Ishikawa (cell line): ENCODE measurements at regions not wholly inside any gene's neighbourhood (a gene's known extent, or its start where the extent isn't known, plus 50 kb on each side); places are given as distances from the start of the nearest gene placed in this dataset.

Experiments
- MAX ChIP-seq: IDR thresholded peaks from 2 replicates; pipeline ENCODE4 v1.6.1; 2012
- RAD21 ChIP-seq: IDR thresholded peaks from 2 replicates; pipeline ENCODE4 v1.6.1; 2012; ENCODE audit warnings: low read depth
- TAF1 ChIP-seq: IDR thresholded peaks from 2 replicates; pipeline ENCODE4 v1.6.1; 2012; ENCODE audit warnings: low read depth, mild to moderate bottlenecking

- TF ChIP-seq RAD21 (no peak), TAF1 (no peak), MAX (no peak)
Observed at GRCh38 chr5:50318220-50318619, 122.9 kb downstream of the EMB start.
